GM12878 (cell line): ENCODE measurements at regions not wholly inside any gene's neighbourhood (a gene's known extent, or its start where the extent isn't known, plus 50 kb on each side); places are given as distances from the start of the nearest gene placed in this dataset.

Experiments used
- ATAC-seq: fragments of 200-7000 bp; cut with Tn5 transposase; 3 replicates; pipeline ENCODE4 v1.9.1; 2020; ENCODE audit warnings: mild to moderate bottlenecking, moderate library complexity
- BruUV-seq: library from RNA; stranded (reverse); fragments of 400-500 nt; replicated peaks from 2 replicates; lab custom pipeline; 2021; lab: Mats Ljungman, UMichigan
- CTCF ChIA-PET: fragments of 300-600 bp; sonication (Branson Sonifier 250); formaldehyde crosslinking; extraction: SDS; loops from one replicate; lab custom pipeline; 2021; ENCODE audit warnings: inconsistent platforms; lab: Yijun Ruan, JAX
- POLR2A ChIA-PET: fragments of 350-600 bp; formaldehyde crosslinking; extraction: SDS; loops from one replicate; lab custom pipeline; 2021; ENCODE audit warnings: inconsistent platforms; lab: Charles Lee
- RAD21 ChIA-PET: fragments of 300-600 bp; sonication (Branson Sonifier 250); formaldehyde crosslinking; loops from one replicate; lab custom pipeline; 2023; ENCODE audit warnings: antibody characterized with exemption; ENCODE audit not compliant: unreplicated experiment; lab: Charles Lee
- SMC1A ChIA-PET: fragments of 300-600 bp; sonication (Branson Sonifier 250); formaldehyde crosslinking; loops from one replicate; lab custom pipeline; 2023; ENCODE audit not compliant: unreplicated experiment, uncharacterized antibody; lab: Charles Lee
- DNase-seq: peaks from one replicate; pipeline ENCODE4 v3.0.0-alpha.2; 2011; ENCODE audit warnings: low read depth, low spot score
- FAIRE-seq: peaks from 3 replicates; lab custom pipeline; 2011; peaks lifted over from hg19 to GRCh38; lab: Jason Lieb, UNC
- H2AFZ ChIP-seq: 2 replicates; pipeline ENCODE4 v1.6.0; 2011; ENCODE audit warnings: low read depth, low read length, control low read depth; ENCODE audit not compliant: control insufficient read depth
- H3K27ac ChIP-seq: 2 replicates; pipeline ENCODE4 v1.5.1; 2011; ENCODE audit warnings: control low read depth; ENCODE audit not compliant: control insufficient read depth, insufficient read depth
- H3K27me3 ChIP-seq, 2 experiments: replicated peaks in 1 of 2; 2 replicates each; pipeline versions ENCODE4 v1.6.0 to v1.6.1; 2011; ENCODE audit warnings: low read length in 1 of 2; ENCODE audit not compliant: control insufficient read depth in 2 of 2, insufficient read depth in 2 of 2
- H3K36me3 ChIP-seq, 2 experiments: 2 replicates each; pipeline ENCODE4 v1.5.1; 2011; ENCODE audit warnings: low read length in 1 of 2; ENCODE audit not compliant: control insufficient read depth in 2 of 2, insufficient read depth in 2 of 2
- H3K4me1 ChIP-seq: 2 replicates; pipeline ENCODE4 v1.6.1; 2011; ENCODE audit warnings: mild to moderate bottlenecking, low read length, moderate library complexity, mixed read lengths; ENCODE audit not compliant: control insufficient read depth, insufficient read depth
- H3K4me2 ChIP-seq: 2 replicates; pipeline ENCODE4 v1.6.0; 2011; ENCODE audit warnings: control low read depth; ENCODE audit not compliant: control insufficient read depth, insufficient read depth
- H3K4me3 ChIP-seq: fragments of 200-600 bp; sonication (generic); 2 replicates; pipeline ENCODE4 v1.5.1; 2016
- H3K79me2 ChIP-seq: 2 replicates; pipeline ENCODE4 v1.6.0; 2011; ENCODE audit warnings: low read length; ENCODE audit not compliant: control insufficient read depth, insufficient read depth
- H3K9ac ChIP-seq: 2 replicates; pipeline ENCODE4 v1.8.0; 2011; ENCODE audit warnings: low read length, control low read depth, mixed read lengths; ENCODE audit not compliant: control insufficient read depth, insufficient read depth
- H3K9me3 ChIP-seq: replicated peaks from 3 replicates; pipeline ENCODE4 v1.5.1; 2011; ENCODE audit warnings: mild to moderate bottlenecking, low read length; ENCODE audit not compliant: control insufficient read depth, insufficient read depth
- H4K20me1 ChIP-seq: 2 replicates; pipeline ENCODE4 v1.6.0; 2011; ENCODE audit not compliant: control insufficient read depth, insufficient read depth
- BRCA1 ChIP-seq: IDR thresholded peaks from 2 replicates; pipeline ENCODE4 v1.6.1; 2011; ENCODE audit warnings: low read depth, low read length, improper control_type of control experiment
- CBX5 ChIP-seq: sonication (generic); IDR thresholded peaks from 2 replicates; pipeline ENCODE4 v1.6.1; 2016; ENCODE audit warnings: low read depth, moderate library complexity, mild to moderate bottlenecking, inconsistent platforms
- HDAC2 ChIP-seq: fragments of 200-600 bp; sonication (generic); IDR thresholded peaks from 2 replicates; pipeline ENCODE4 v1.6.1; 2017
- KLF5 ChIP-seq: fragments of 450-650 bp; IDR thresholded peaks from 2 replicates; pipeline ENCODE4 v1.6.1; 2014; ENCODE audit warnings: mild to moderate bottlenecking; ENCODE audit not compliant: partially characterized antibody
- NFXL1 ChIP-seq: fragments of 450-650 bp; IDR thresholded peaks from 2 replicates; pipeline ENCODE4 v1.6.1; 2017; ENCODE audit warnings: antibody characterized with exemption, mild to moderate bottlenecking, borderline replicate concordance
- NR2F1 ChIP-seq: fragments of 450-650 bp; conservative IDR thresholded peaks from 2 replicates; pipeline ENCODE4 v1.6.1; 2017; ENCODE audit warnings: mild to moderate bottlenecking
- NRF1 ChIP-seq: conservative IDR thresholded peaks from 2 replicates; pipeline ENCODE4 v1.6.1; 2011; ENCODE audit warnings: mild to moderate bottlenecking, low read depth, low read length, improper control_type of control experiment
- PAX8 ChIP-seq: fragments of 450-650 bp; IDR thresholded peaks from 2 replicates; pipeline ENCODE4 v1.6.1; 2017; ENCODE audit warnings: mild to moderate bottlenecking, moderate library complexity
- SREBF1 ChIP-seq: IDR thresholded peaks from 2 replicates; pipeline ENCODE4 v1.6.1; 2012; ENCODE audit warnings: mild to moderate bottlenecking, low read length
- SUZ12 ChIP-seq: fragments of 200-600 bp; sonication (generic); IDR thresholded peaks from one replicate; pipeline ENCODE4 v1.6.1; 2018; ENCODE audit warnings: antibody characterized with exemption, mild to moderate bottlenecking; ENCODE audit not compliant: unreplicated experiment
- TAF1 ChIP-seq: IDR thresholded peaks from 2 replicates; pipeline ENCODE4 v1.6.1; 2011; ENCODE audit warnings: mild to moderate bottlenecking, low read depth, low read length, borderline replicate concordance
- TARDBP ChIP-seq: IDR thresholded peaks from 2 replicates; pipeline ENCODE4 v1.6.1; 2016; ENCODE audit warnings: borderline replicate concordance
- WRNIP1 ChIP-seq: IDR thresholded peaks from 2 replicates; pipeline ENCODE4 v1.6.1; 2011; ENCODE audit warnings: low read depth, low read length, improper control_type of control experiment, borderline replicate concordance
- WGBS: methylation state at CpG from one replicate; pipeline ENCODE4 v1.1.6; 2016; ENCODE audit warnings: low lambda C conversion rate; ENCODE audit not compliant: insufficient replicate concordance, insufficient coverage; ENCODE audit errors: missing lambda C conversion rate; 5-methylcytosine and 5-hydroxymethylcytosine counted together
- in situ Hi-C: fragments of 300-500 bp; cut with MboI; formaldehyde crosslinking; loops from 9 replicates; pipeline ENCODE4 v1.14.3; 2018; ENCODE audit warnings: mixed read lengths
- intact Hi-C: fragments of 100-400 bp; cut with micrococcal nuclease; formaldehyde crosslinking; loops from one replicate; pipeline ENCODE4 v1.14.2; 2022; ENCODE audit not compliant: unreplicated experiment
- TF ChIP-seq, protein P1 (sequence below): IDR thresholded peaks from 2 replicates; pipeline ENCODE4 v1.6.1; 2012; ENCODE audit warnings: low read depth, low read length, improper control_type of control experiment
- TF ChIP-seq, protein P2 (sequence below): fragments of 150-350 bp; IDR thresholded peaks from 2 replicates; pipeline ENCODE4 v1.6.1; 2016; ENCODE audit warnings: low read depth, low read length

DNA sequence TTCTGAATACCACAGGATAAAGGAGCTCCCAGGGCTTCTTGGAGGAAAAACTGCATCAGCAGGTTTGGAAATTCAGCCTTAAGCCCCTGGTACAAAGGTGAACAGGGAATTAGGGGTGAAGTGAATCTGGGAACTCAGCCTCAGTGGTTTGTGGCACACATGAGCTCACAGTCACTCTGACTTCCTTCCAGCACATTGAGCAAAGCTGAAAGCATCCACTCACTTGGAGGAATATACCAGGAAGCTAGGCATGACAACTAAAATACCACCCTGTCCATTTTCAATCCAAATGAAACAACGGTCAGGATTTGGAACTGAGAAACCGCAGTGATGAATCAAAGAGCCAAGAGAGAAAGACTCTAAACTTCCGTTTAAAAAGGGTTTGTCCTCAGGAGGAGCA lies 216.1 kb downstream of the ICOS start:
- H3K27me3 ChIP-seq, result no peaks in the 10 kb centered on the region; a peak in 1 of 4 replicates
- H3K27ac ChIP-seq, result no peak overlapping the region
- no peaks in the 10 kb centered on the region for H3K9me3 ChIP-seq
- intact Hi-C loops, result no loop called here
- no peaks in the 10 kb centered on the region for H4K20me1 ChIP-seq
- RAD21 ChIA-PET, result no interaction called here
- no peak overlapping the region for H3K4me2 ChIP-seq
- TF ChIP-seq WRNIP1 (no peak), SUZ12 (no peak), NFXL1 (no peak), HDAC2 (no peak), PAX8 (no peak), NRF1 (no peak), CBX5 (no peak), TAF1 (no peak), TARDBP (no peak), BRCA1 (no peak), SREBF1 (no peak), KLF5 (no peak), NR2F1 (no peak)
- TF ChIP-seq, protein P1, sequence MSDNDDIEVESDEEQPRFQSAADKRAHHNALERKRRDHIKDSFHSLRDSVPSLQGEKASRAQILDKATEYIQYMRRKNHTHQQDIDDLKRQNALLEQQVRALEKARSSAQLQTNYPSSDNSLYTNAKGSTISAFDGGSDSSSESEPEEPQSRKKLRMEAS, result no peak
- TF ChIP-seq, protein P2, sequence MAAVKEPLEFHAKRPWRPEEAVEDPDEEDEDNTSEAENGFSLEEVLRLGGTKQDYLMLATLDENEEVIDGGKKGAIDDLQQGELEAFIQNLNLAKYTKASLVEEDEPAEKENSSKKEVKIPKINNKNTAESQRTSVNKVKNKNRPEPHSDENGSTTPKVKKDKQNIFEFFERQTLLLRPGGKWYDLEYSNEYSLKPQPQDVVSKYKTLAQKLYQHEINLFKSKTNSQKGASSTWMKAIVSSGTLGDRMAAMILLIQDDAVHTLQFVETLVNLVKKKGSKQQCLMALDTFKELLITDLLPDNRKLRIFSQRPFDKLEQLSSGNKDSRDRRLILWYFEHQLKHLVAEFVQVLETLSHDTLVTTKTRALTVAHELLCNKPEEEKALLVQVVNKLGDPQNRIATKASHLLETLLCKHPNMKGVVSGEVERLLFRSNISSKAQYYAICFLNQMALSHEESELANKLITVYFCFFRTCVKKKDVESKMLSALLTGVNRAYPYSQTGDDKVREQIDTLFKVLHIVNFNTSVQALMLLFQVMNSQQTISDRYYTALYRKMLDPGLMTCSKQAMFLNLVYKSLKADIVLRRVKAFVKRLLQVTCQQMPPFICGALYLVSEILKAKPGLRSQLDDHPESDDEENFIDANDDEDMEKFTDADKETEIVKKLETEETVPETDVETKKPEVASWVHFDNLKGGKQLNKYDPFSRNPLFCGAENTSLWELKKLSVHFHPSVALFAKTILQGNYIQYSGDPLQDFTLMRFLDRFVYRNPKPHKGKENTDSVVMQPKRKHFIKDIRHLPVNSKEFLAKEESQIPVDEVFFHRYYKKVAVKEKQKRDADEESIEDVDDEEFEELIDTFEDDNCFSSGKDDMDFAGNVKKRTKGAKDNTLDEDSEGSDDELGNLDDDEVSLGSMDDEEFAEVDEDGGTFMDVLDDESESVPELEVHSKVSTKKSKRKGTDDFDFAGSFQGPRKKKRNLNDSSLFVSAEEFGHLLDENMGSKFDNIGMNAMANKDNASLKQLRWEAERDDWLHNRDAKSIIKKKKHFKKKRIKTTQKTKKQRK, result no peak
- TF ChIP-seq, all 136 proteins: peak for 0
- Histone ChIP-seq H3K36me3 (no peaks in the 10 kb centered on the region), H3K79me2 (no peaks in the 10 kb centered on the region), H3K4me3 (no peak overlapping the region), H3K9ac (no peak overlapping the region), H2AFZ (no peak overlapping the region), H3K4me1 (no peaks in the 10 kb centered on the region)
- ATAC-seq (no peak), DNase-seq (no peak), FAIRE-seq (no peak)
- SMC1A ChIA-PET, result no interaction called here
- no TSS peak for BruUV-seq
- CTCF ChIA-PET, result interaction anchor here (1.6 kb wide), 2 partner anchors 11 to 26 kb away, joined by 4 to 5 read pairs; no protein-coding TSS in a partner anchor
- WGBS, result 31% methylated on average over 3 of the region's 3 CpGs
- in situ Hi-C loops, result no loop called here
- POLR2A ChIA-PET, result no interaction called here
